ENCODE measurements at regions not wholly inside any gene's neighbourhood (a gene's known extent, or its start where the extent isn't known, plus 50 kb on each side); places are given as distances from the start of the nearest gene placed in this dataset.

DNA sequence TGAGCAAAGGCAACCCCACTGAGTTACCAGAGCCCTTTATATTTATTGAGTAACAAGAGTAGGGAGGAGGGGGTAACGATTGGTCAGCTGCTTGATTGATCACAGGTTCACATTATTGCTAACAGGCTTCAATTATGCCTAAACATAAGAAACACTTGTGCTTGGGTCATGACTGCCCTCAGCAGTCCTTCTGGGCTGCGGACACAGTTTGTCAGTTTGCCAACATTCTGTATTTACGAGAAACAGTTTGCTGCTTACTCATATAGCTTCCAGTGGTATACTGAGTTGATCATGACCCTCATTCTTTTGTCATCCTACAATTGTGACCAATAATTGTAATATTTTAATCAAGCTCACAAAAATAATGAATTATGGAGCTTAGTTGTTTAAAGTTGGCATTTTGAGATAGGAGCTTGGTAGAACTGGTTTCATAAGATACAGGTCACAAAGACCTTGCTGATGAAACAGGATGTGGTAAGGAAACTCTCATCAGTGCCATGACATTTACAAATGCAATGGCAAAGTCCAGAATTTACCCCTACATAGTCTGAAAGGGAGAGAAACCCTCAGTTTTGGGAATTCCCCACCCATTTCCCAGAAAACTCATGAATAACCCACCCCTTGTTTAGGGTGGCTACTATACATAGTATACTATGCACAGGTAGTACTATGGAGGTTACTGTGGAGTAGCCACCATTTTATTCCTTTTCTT lies 1421.0 kb upstream of the FLRT2 start:
- no peak for TF ChIP-seq CTCF (IDR thresholded peaks at IDR 0.05)
- TF ChIP-seq POLR2A (IDR thresholded peaks at IDR 0.05): no peak

Measured in ovary (tissue), 3 donors.